HG02763 (cell line): ENCODE measurements at regions not wholly inside any gene's neighbourhood (a gene's known extent, or its start where the extent isn't known, plus 50 kb on each side); places are given as distances from the start of the nearest gene placed in this dataset.
"Not testable (repeated sequence)": the region's sequence is repeated elsewhere in the genome, so short reads cannot be mapped to it uniquely, and the experiment has no call there.

ENCODE experiments used
- ATAC-seq: cut with Tn5 transposase; IDR thresholded peaks from one replicate; pipeline ENCODE4 v1.9.1; 2021; ENCODE audit warnings: mild to moderate bottlenecking, moderate library complexity; ENCODE audit not compliant: unreplicated experiment

DNA sequence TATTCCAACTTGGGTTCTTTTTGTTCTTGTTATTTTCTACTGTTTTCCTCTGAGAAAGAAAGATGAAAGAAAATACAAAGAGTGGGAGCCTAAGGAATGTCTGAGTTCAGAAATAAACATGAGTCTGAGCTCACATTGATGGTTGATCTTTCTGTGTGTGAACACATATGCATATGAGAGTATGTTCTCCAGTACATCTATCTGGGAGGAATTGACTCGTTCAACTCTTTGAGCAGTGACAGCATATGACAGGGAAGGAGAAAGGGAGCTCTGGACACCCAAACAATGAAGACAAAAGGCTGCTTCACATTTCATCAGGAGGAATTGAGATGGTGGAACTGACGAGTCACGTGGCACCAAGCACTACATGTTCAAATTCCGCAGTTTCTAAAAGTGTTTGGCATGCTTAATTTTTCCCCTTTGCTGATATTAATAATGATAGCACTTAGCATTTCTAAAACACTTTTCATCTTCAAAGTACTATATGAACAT lies 229.8 kb upstream of the ACVR2A start:
- no peak for ATAC-seq

DNA sequence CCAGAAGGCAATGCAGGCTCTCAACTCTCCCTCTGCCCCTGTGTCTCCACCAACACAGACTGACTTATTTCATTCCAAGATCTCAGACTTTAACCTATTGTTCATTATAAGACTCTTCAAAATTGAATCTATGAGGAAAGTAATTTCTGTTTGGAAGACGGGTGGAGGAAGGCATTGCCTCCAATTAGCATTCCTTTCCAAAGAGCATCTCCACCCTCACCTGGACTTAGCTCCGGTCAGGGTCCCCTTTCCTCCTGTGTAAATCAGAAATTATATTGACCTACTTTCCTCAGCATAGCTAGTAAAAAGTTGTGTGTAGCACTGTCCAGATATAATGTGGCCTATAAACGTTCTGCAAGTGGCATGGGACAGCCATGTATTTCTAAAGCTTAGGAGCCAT lies 230.4 kb upstream of the ACVR2A start:
- no peak for ATAC-seq

DNA sequence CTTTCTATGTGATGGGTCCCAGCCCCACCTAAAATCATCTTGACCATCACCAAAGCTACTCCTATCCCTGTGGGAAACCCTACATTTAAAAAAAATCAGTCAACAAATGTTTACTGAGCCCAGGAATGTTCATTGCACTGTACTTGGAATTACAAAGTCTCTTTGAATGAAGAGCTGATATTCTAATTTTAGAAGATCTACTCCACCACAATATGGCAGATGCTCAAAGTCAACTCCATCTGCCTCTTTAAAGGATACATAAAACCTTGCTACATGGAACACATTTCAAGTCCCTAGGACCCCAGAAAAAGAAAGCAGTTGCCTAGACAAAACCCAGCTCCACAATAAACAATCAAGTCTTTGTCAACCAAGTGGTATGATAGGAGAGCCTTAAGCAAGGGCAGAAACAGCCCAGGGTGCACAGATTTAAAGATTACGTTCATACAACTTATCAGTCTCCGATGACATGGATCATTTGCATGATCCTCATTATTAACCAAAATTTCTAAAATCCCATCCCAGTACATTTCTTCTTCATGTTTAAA lies 234.3 kb upstream of the ACVR2A start:
- no peak for ATAC-seq

DNA sequence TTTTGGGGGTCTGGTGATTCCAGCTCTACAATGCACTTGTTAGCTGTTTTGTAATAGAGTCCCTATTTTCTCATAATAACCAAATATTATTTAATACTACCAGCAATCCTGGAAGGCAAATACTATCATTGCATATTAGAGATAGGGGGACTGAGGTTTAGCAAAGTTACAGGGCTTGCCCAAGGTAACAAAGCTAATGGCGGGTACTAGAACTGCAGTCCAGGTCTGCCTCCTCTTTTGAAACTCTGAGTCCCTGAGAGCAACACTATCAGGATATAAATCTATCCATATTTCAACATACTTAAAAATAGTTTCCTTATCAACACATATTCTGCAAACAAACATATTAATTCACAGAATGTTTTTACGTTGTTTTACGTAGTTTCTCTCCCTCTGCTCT lies 235.5 kb upstream of the ACVR2A start:
- ATAC-seq, result no peak

DNA sequence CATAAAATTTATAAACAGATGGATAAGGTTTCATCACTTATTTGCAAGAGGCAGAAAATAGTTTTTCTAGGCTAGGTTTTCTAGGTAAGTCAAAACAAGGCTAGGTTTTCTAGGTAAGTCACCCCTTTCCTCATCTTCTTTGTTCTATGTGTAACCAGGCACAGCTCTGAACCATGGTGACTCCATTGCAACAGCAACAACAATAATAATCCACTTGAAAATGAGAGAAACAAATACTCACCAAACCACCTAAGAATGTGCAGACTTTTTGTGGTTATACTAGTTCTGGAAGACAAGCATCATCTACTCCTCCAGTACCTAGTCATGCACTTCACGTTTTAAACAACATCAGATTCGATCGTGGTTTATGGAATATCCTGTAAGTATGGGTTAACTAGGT lies 237.4 kb upstream of the ACVR2A start:
- ATAC-seq, result no peak

DNA sequence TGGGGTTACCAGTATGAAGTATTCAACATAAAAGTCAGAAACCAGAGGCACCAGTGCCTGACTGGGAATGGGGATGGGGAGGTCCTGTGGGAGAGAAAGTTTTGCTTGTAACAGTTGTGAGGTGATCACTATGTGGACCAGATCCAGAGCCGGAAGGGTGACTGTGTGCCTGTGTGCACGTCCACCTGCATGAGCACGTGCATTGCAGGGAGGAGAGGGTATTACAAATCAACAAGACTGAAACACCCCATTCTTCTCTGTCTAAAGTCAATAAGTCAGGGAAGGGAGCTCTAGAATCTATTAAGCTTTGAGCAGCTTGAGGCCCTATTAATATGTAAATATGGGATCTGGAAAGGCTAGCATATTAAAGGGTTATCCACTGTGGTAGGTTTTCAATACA lies 241.0 kb upstream of the ACVR2A start:
- no peak for ATAC-seq

DNA sequence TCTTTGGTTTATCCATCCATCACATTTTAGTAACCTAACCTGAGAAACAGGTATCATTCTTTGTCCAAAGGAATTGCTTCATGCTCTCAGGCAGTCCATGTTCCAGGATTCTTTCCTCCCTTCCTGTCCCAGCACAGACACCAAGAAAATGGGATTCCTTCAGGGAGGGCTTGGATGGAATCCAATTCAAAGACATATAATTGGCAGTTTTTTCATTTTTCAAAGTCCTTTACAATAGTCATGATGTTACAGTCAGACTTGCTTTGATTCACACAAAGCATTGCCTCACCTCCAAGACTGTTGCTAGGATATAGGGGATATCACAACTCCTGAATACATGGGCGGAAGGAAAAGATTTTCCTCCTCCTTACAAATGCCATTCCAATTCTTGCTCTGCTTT lies 241.4 kb upstream of the ACVR2A start:
- no peak for ATAC-seq

DNA sequence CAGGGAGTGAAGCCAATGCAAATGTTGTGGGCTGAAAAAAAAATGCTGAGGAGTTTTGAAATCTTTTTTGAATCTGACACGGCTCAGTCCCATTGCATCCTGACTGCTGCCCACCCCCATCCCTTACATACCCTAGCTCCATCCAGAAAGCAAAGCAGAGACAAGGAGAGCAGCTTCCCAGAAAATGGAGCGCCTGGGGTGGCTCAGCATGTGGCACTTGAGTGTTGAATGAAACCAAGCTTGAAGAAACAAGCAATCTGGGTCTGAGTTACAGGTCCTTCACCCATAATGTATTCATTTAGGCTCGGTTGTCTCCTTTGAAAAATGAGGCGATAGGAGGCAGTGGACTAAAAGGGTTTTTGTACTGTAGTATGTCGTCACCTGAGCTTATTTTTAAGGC lies 244.2 kb upstream of the ACVR2A start:
- no peak for ATAC-seq

DNA sequence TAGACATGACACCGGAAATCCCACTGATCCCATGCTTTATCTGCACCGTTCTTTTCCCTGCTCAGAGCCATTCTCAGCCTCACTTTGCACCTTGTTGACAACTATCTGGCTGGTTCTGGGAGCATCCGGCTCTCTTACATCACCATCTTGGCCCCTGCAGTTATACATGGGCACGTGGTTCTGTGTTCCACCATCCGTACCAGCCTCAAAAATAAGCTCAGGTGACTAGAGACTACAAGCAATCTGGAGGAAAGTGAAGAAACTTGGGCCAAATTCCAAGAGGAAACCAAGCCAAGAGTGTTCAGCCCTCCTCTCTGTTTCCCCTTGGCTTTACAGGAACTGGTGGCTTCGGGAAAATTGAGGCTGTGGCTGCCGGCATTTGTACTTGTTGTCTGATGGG lies 244.6 kb upstream of the ACVR2A start:
- no peak for ATAC-seq

DNA sequence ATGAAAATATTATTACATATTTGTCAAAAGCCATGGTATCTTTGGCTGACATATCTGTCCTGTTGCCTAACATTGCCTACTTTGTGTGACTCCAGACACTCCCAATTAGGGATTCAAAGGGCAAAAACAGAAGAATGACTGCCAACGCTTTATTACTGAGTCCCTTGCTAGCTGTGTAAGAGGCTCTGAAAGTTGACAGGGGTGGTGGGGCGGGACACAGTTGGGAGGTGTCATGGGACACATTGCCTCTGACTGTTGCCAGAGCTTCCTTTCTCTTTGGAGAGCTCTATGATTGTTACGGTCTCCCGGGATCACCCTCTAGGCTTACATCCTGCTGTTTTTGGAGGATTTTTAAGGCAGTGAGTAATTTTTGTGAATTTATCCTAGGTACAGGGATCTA lies 249.6 kb upstream of the ACVR2A start:
- no peak for ATAC-seq

DNA sequence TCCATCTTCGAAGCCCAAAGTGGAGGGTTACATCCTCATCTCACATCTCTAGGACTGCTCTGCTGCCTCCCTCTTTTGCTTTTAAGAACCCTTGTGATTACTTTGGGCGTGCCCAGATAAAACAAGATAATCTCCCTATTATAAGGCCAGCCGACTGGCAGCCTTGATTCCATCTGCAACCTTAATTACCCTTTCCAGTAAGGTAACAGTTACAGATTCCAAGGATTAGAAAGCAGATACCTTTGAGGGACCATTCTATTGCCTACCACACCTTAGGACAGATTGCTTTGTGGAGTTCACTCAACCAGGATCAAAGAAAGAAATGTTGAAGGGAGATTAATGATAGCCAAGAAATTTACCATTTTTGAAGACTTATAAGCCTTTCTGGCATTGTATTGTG lies 250.8 kb upstream of the ACVR2A start:
- ATAC-seq, result no peak

DNA sequence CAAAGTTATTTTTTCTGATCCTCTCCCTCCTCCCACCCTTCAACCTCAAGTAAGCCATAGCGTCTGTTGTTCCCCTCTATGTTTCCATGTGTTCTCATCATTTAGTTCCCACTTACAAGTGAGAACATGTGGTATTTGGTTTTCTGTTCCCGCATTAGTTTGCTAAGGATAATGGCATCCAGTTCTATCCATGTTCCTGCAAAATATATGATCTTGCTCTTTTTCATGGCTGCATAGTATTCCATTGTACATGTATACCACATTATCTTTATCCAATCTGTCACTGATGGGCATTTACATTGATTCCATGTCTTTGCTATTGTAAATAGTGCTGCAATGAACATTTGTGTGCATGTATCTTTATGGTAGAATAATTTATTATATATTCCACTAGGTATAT lies 252.0 kb upstream of the ACVR2A start:
- not testable (repeated sequence) for ATAC-seq

DNA sequence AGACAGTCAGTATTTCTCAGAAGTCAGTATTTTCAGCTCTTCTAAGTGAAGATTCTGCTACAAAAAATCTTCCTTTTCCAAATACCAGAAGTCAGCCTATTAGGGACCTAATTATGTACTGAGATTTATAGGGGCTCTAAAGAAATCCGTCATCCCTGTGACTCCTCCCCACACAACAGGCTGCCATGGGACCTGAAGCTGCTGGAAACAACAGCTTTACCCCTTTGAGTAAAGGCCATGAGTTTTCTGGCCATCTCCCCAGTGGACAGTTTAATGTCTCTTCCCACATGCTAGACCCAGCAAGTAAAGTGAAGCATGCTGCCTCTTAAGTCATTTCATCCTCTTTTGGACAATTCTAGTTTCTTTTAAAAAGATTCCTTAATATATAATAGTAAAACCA lies 255.7 kb upstream of the ACVR2A start:
- no peak for ATAC-seq

DNA sequence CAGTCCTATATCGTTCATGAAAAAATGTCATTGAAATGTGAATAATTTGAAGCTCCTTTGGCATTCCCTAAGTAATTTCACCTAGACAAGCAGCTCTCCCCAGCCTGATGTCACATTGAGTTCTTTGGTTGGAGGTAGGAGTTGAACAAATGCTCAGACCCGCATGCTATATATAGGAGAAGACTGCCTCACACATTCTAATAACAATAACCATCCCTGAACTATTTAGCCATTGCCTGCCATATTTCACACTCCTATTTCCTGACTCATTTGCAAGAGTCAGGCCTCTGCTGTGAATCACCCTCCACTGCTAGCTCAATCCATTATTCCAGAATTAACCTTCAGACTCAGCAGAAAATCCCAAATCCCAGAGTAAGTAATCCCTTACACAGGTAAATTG lies 256.6 kb upstream of the ACVR2A start:
- no peak for ATAC-seq

DNA sequence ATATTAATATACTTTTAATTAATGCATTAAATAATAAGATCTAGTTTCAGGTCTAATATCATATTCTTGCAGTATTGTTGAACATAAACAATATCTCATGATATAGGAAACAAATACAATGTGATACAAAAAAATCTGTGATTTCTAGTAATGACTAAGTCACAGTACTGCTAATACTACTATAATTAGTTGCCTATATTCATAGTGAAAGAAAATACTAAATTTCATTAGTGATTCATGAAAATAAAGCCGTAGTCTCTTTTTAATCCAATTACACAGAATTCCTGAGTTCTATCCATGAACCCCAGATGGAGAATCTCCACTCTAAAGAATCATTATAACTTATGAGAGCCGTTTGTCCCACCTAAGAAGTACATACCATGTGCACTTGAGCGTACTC lies 266.3 kb upstream of the ACVR2A start:
- ATAC-seq, result no peak

DNA sequence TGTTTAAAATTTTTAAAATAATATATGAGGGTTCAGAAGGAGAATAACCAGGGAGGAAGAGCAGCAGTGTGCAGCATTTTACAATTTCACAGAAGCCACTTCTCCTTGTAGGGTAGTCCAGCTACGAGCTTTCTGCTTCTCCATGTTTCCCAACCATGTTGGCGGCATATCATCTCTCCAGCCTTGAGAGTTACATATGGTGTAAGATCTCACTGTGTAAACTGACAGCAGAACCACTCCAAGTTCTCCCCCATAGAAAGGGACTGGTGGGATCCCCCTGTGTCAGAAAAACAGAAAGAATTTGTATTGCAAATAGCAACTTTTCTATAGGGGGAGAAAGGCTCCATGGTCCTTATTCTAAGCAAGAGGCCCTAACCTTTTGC lies 266.8 kb upstream of the ACVR2A start:
- no peak for ATAC-seq

DNA sequence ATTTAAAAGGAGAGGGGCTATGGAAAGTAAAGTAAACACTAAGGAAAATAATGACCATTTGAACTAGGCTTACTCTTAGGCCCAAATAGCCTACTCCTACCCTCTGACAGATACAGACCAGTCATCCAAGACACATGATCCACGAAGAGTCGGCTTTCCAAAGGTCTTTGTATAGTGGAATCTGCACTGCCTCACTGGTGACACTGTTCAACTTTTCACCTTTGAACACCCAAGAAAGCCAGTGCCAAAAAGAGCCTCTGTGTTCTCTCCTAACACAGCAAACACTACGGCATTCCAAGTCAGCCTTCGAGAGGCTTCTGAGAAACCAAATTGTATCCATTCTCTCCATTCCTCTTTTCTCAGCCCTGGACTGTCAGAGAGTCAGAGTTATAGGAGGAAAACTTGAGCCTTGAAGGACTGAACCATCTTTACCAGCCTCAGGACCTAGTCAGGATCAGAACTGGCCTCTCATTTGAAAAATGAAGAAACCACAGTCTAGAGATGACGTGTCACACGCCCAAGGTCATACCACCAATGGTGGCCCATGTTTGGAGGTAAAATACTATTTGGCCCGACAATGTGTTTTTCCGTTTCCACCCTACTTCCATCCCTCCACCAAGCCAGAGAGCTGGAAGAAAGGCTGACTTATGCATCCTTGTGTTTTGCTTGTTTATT lies 267.4 kb upstream of the ACVR2A start:
- no peak for ATAC-seq

DNA sequence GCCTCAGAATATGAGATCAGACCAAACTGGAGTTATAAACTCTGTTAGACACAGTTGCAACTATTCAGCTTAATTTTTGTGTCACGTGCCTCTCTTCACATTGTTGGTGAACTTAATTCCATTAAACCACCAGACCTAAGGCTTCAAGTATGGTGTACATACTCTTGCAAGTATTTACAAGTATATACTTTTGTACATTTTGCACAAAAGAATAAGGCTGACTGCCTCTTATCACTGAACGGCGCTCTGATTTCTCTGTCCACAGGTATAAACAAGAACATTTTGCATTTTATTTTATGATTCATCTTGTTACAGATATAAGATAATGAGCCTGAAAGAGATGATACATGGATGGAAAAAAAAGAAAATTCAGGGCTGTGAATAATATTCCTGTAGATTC lies 269.7 kb upstream of the ACVR2A start:
- ATAC-seq, result no peak

DNA sequence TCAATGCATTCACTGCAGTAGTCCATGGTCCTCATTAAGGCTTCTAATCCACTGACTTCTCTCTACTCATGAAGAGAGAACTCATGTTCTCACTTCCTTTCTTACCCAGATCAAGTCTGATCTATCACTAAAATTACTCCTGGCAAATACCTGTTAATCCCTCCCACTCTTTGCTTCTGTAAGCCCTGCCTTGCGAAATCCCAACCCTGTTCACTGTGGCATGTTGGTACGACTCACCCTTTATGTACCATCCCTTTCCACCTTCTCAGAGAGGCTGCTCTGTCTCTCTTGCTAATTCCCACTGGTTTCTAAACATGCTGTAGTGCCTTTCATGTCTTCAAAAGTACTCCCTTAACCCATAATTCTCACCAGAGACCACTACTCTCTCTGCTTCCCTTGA lies 272.2 kb upstream of the ACVR2A start:
- no peak for ATAC-seq

DNA sequence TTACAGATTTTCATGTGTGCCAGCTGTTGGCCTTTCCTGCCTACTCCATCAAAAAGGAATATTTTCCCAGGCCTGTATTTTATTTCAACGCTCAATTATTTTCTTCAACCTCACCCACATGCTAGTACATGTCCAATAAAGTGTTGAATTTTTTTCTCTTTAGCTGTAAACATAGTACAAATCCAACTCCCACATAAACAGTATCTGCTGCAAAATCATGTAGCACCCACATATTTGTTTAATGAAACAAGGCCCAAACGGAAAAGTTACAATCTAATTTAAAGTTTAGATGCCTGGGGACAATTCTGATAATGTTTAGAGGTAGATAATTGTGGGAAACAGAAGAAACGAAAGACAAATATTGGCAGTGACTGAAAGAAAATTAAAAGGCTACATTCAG lies 275.4 kb upstream of the ACVR2A start:
- ATAC-seq, result no peak

DNA sequence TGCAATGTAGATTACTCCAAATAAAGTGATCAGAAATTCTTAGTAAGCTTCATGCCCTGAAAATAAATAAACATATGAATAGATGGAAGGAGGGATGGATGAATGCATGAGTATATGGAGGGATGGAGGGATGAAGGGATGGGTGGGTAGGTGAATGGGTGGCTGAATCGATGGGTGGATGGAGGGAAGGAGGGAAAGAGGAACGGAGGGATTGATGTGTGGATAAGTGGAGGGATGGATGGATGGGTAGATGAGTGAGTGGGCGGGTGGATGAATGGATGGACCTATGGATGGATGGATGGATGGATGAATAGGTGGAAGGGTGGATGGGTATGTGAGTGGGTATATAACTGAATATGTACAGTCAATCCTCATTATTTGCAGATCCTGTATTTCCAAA lies 276.7 kb upstream of the ACVR2A start:
- no peak for ATAC-seq

DNA sequence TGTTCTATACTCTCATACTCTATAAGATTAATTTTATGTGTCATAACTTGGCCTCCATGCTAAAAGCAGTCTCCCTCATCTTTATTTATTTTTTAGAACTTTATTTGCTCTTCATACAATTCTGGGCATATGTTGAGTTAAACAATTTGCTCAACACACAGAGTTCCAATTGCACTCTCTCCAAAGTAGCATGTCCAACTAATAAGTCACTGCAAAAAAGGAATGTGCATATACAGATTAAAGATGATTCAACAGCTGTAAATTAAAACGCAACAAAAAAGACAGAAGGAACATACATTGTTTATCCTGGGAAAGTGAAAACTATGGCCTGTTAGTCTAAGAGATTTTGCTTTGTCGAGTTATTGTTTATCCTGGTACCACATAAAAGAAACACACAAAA lies 277.7 kb upstream of the ACVR2A start:
- ATAC-seq, result no peak
